ENCODE measurements at regions not wholly inside any gene's neighbourhood (a gene's known extent, or its start where the extent isn't known, plus 50 kb on each side); places are given as distances from the start of the nearest gene placed in this dataset.

GRCh38 chr5:149429839-149430721 lies 51.0 kb upstream of the IL17B start:
- TF ChIP-seq MYC (IDR thresholded peaks at IDR 0.05; ENCODE audit: low read depth, low read length), result peak; percentile 63
- peak; percentile 41 for TF ChIP-seq MAX (IDR thresholded peaks at IDR 0.05; ENCODE audit: low read depth, low read length)
- TF ChIP-seq, protein P1, sequence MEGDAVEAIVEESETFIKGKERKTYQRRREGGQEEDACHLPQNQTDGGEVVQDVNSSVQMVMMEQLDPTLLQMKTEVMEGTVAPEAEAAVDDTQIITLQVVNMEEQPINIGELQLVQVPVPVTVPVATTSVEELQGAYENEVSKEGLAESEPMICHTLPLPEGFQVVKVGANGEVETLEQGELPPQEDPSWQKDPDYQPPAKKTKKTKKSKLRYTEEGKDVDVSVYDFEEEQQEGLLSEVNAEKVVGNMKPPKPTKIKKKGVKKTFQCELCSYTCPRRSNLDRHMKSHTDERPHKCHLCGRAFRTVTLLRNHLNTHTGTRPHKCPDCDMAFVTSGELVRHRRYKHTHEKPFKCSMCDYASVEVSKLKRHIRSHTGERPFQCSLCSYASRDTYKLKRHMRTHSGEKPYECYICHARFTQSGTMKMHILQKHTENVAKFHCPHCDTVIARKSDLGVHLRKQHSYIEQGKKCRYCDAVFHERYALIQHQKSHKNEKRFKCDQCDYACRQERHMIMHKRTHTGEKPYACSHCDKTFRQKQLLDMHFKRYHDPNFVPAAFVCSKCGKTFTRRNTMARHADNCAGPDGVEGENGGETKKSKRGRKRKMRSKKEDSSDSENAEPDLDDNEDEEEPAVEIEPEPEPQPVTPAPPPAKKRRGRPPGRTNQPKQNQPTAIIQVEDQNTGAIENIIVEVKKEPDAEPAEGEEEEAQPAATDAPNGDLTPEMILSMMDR (IDR thresholded peaks at IDR 0.05; ENCODE audit: low read depth, low read length), result peak; percentile 44
